ENCODE measurements at regions not wholly inside any gene's neighbourhood (a gene's known extent, or its start where the extent isn't known, plus 50 kb on each side); places are given as distances from the start of the nearest gene placed in this dataset.
"Not testable (repeated sequence)": the region's sequence is repeated elsewhere in the genome, so short reads cannot be mapped to it uniquely, and the experiment has no call there.

DNA sequence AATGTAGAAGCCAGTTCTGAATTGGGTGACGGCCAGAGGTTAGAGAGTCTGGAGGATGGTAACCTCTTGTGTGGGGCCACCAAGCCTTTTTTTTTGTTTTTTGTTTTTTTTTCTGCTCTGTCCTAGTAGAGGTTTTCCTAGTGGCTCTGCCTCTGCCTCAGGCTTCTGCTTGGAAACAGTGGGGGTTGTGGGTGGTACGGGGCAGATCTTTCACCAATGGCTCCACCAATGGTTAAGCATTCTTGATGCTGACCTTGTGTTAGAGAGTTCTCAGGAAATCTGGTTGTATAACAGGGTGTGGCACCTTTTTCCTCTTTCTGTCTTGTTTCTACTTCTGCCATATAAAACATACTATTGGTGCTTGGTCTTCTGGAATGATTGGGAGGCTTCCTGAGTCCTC is 836.0 kb downstream of the FOXD4L5 start:
- H3K27me3 ChIP-seq (ENCODE audit: control insufficient read depth, insufficient read depth); H3K9me3 ChIP-seq (ENCODE audit: control insufficient read depth, low read length); H3K4me3 ChIP-seq (ENCODE audit: low read length); DNase-seq; intact Hi-C loops (cut with DNase I); H3K27ac ChIP-seq (ENCODE audit: low read length); H3K4me1 ChIP-seq (ENCODE audit: control insufficient read depth, insufficient read depth, low read length): not testable (repeated sequence)
- 52% methylated on average over 2 of the region's 2 CpGs for WGBS
- ATAC-seq, result peak in 1 of 2 donors; percentile 48

DNA sequence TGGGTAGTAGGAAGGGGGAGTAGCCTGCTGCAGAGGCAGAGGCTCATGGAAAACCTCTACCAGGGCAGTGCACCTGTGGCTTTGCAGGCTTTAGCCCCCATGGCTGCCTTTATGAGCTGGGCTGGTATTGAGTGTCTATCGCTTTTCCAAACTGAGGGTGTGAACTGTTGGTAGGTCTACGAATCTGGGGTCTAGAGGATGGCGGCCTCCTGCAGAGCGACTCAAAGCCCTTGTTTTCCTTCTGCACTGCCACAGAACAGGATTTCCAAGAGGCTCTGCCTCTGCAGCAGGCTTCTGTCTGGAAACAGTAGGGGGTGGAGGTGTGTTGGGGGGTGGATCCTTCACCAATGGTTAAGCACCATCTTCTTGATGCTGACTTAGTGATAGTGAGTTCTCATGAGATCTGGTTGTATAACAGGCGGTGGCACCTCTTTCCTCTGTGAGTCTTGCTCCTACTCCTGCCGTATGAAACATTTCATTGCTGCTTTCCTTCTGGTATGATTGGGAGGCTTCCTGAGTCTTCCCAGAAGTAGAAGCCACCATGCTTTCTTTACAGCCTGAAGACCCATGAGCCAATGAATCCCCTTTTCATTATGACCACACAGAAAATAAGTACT is 840.0 kb downstream of the FOXD4L5 start:
- H3K9me3 ChIP-seq (ENCODE audit: control insufficient read depth, low read length); H3K27me3 ChIP-seq (ENCODE audit: control insufficient read depth, insufficient read depth); H3K4me1 ChIP-seq (ENCODE audit: control insufficient read depth, insufficient read depth, low read length); intact Hi-C loops (cut with DNase I); DNase-seq; ATAC-seq; H3K4me3 ChIP-seq (ENCODE audit: low read length); H3K27ac ChIP-seq (ENCODE audit: low read length): not testable (repeated sequence)
- whole genome bisulfite sequencing, result 86% methylated on average over 6 of the region's 6 CpGs

DNA sequence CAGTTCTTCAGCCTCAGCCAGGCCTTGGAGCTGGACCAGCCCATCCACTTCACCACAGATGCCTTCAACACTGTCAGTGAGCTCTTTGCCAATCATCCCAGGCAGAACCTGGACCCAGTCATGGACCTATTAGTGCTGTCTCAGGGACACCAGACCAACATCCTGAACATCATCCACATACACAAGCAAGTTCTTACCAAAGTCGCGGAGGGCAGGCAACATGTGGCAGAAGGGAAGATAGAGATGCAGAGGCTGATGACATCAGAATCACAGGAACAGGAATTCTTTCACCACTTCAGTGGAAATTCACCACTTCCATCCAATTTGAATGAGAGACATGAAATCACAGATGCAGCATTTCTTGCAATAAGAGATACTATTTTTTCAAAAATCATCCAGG is 845.3 kb downstream of the FOXD4L5 start:
- DNase-seq; H3K4me1 ChIP-seq (ENCODE audit: control insufficient read depth, insufficient read depth, low read length); ATAC-seq; H3K4me3 ChIP-seq (ENCODE audit: low read length); H3K9me3 ChIP-seq (ENCODE audit: control insufficient read depth, low read length); H3K27ac ChIP-seq (ENCODE audit: low read length); H3K27me3 ChIP-seq (ENCODE audit: control insufficient read depth, insufficient read depth); intact Hi-C loops (cut with DNase I): not testable (repeated sequence)
- WGBS, result 81% methylated on average over 2 of the region's 2 CpGs
